Parathyroid adenoma (tissue), 2 donors: ENCODE measurements at regions not wholly inside any gene's neighbourhood (a gene's known extent, or its start where the extent isn't known, plus 50 kb on each side); places are given as distances from the start of the nearest gene placed in this dataset.

Experiments used
- H2AFZ ChIP-seq: fragments of 300-600 bp; sonication (generic); one replicate; pipeline ENCODE4 v1.7.0; 2017; ENCODE audit warnings: antibody characterized with exemption, mild to moderate bottlenecking
- H3K27ac ChIP-seq: fragments of 300-600 bp; sonication (generic); one replicate; pipeline ENCODE4 v1.7.0; 2017
- H3K27me3 ChIP-seq: fragments of 300-600 bp; sonication (generic); one replicate; pipeline ENCODE4 v1.7.0; 2017; ENCODE audit warnings: low read length; ENCODE audit not compliant: control insufficient read depth, insufficient read depth
- H3K36me3 ChIP-seq: fragments of 300-600 bp; sonication (generic); one replicate; pipeline ENCODE4 v1.7.0; 2017; ENCODE audit warnings: low read length; ENCODE audit not compliant: control insufficient read depth, insufficient read depth
- H3K4me1 ChIP-seq: fragments of 300-600 bp; sonication (generic); one replicate; pipeline ENCODE4 v1.7.0; 2017; ENCODE audit warnings: control low read depth
- H3K4me2 ChIP-seq: fragments of 300-600 bp; sonication (generic); one replicate; pipeline ENCODE4 v1.7.0; 2017; ENCODE audit warnings: low read length
- H3K4me3 ChIP-seq: fragments of 300-600 bp; sonication (generic); one replicate; pipeline ENCODE4 v1.7.0; 2017; ENCODE audit warnings: low read depth, low read length
- H3K79me2 ChIP-seq: fragments of 300-600 bp; sonication (generic); one replicate; pipeline ENCODE4 v1.7.0; 2017; ENCODE audit warnings: control low read depth
- H3K9ac ChIP-seq: fragments of 300-600 bp; sonication (generic); one replicate; pipeline ENCODE4 v1.7.0; 2017; ENCODE audit warnings: mild to moderate bottlenecking
- H3K9me3 ChIP-seq: fragments of 300-600 bp; sonication (generic); one replicate; pipeline ENCODE4 v1.7.0; 2017; ENCODE audit warnings: low read length; ENCODE audit not compliant: control insufficient read depth
- CTCF ChIP-seq: fragments of 300-600 bp; sonication (generic); IDR thresholded peaks from one replicate; pipeline ENCODE4 v1.7.0; 2017; ENCODE audit warnings: antibody characterized with exemption, mild to moderate bottlenecking
- donor health status: primary hyperparathyroidism.

GRCh38 chr12:77347017-77347416 lies 281.6 kb upstream of the E2F7 start:
- Histone ChIP-seq H3K79me2 (no peaks in the 10 kb centered on the region), H3K4me2 (no peak overlapping the region), H3K27me3 (no peaks in the 10 kb centered on the region), H3K36me3 (no peaks in the 10 kb centered on the region), H3K4me3 (no peak overlapping the region), H3K27ac (no peak overlapping the region), H3K4me1 (peaks cover 19% of the 10 kb centered on the region), H3K9me3 (no peaks in the 10 kb centered on the region), H3K9ac (no peak overlapping the region), H2AFZ (no peak overlapping the region)
- TF ChIP-seq CTCF: no peak

- TF ChIP-seq CTCF: no peak
- Histone ChIP-seq H3K9me3 (no peaks in the 10 kb centered on the region), H3K36me3 (no peaks in the 10 kb centered on the region), H2AFZ (no peak overlapping the region), H3K4me1 (peaks cover 13% of the 10 kb centered on the region), H3K4me3 (no peak overlapping the region), H3K9ac (no peak overlapping the region), H3K79me2 (no peaks in the 10 kb centered on the region), H3K27me3 (no peaks in the 10 kb centered on the region), H3K27ac (no peak overlapping the region), H3K4me2 (peak overlapping the region; percentile 3)
These were observed 280.0 kb upstream of the E2F7 start for GRCh38 chr12:77345336-77345735.

GRCh38 chr12:77344651-77345050 lies 279.3 kb upstream of the E2F7 start:
- Histone ChIP-seq H3K4me3 (no peak overlapping the region), H3K9me3 (no peaks in the 10 kb centered on the region), H3K27me3 (no peaks in the 10 kb centered on the region), H3K79me2 (no peaks in the 10 kb centered on the region), H3K9ac (no peak overlapping the region), H3K36me3 (no peaks in the 10 kb centered on the region), H2AFZ (no peak overlapping the region), H3K4me2 (peak overlapping the region; percentile 3), H3K4me1 (peaks cover 8% of the 10 kb centered on the region), H3K27ac (no peak overlapping the region)
- TF ChIP-seq CTCF: no peak

GRCh38 chr12:77343291-77343690 lies 277.9 kb upstream of the E2F7 start:
- Histone ChIP-seq H2AFZ (no peak overlapping the region), H3K4me3 (no peak overlapping the region), H3K9me3 (no peaks in the 10 kb centered on the region), H3K36me3 (no peaks in the 10 kb centered on the region), H3K4me1 (peaks cover 6% of the 10 kb centered on the region), H3K27me3 (no peaks in the 10 kb centered on the region), H3K79me2 (no peaks in the 10 kb centered on the region), H3K27ac (no peak overlapping the region), H3K9ac (no peak overlapping the region), H3K4me2 (no peak overlapping the region)
- TF ChIP-seq CTCF: no peak

- Histone ChIP-seq H2AFZ (no peak overlapping the region), H3K27ac (no peak overlapping the region), H3K79me2 (no peaks in the 10 kb centered on the region), H3K4me2 (no peak overlapping the region), H3K36me3 (no peaks in the 10 kb centered on the region), H3K9ac (no peak overlapping the region), H3K4me1 (peaks cover 6% of the 10 kb centered on the region), H3K27me3 (no peaks in the 10 kb centered on the region), H3K9me3 (no peaks in the 10 kb centered on the region), H3K4me3 (no peak overlapping the region)
- TF ChIP-seq CTCF: no peak
These were observed 276.9 kb upstream of the E2F7 start for GRCh38 chr12:77342253-77342652.
